Mesenchymal stem cell (in vitro differentiated cells and primary cell): ENCODE measurements at regions not wholly inside any gene's neighbourhood (a gene's known extent, or its start where the extent isn't known, plus 50 kb on each side); places are given as distances from the start of the nearest gene placed in this dataset.

Experiments used
- DNase-seq: peaks from one replicate; pipeline ENCODE4 v3.0.0-alpha.2; 2013
- H2AFZ ChIP-seq: one replicate; pipeline ENCODE4 v1.6.1; 2013; ENCODE audit warnings: low read depth, mild to moderate bottlenecking, control low read depth, inconsistent platforms, low read length, moderate library complexity
- H2AK5ac ChIP-seq: 2 replicates; pipeline ENCODE4 v1.6.1; 2013; ENCODE audit warnings: low read length, moderate library complexity, mild to moderate bottlenecking, inconsistent platforms; ENCODE audit not compliant: severe bottlenecking
- H2BK120ac ChIP-seq: one replicate; pipeline ENCODE4 v1.6.1; 2013; ENCODE audit warnings: low read depth, mild to moderate bottlenecking, inconsistent platforms, low read length, moderate library complexity
- H2BK12ac ChIP-seq, 2 experiments: one replicate each; pipeline ENCODE4 v1.6.1; 2013; ENCODE audit warnings: inconsistent platforms in 2 of 2, low read length in 2 of 2, mild to moderate bottlenecking in 2 of 2, moderate library complexity in 2 of 2, control low read depth in 1 of 2
- H2BK15ac ChIP-seq: one replicate; pipeline ENCODE4 v1.6.1; 2013; ENCODE audit warnings: mild to moderate bottlenecking, low read depth, inconsistent platforms; ENCODE audit not compliant: poor library complexity, severe bottlenecking
- H2BK5ac ChIP-seq: 2 replicates; pipeline ENCODE4 v1.6.1; 2013; ENCODE audit warnings: low read depth, mild to moderate bottlenecking, low read length, control low read depth, inconsistent platforms; ENCODE audit not compliant: poor library complexity, severe bottlenecking
- H3K14ac ChIP-seq, 2 experiments: one replicate each; pipeline ENCODE4 v1.6.1; 2013; ENCODE audit warnings: inconsistent platforms in 2 of 2, low read length in 2 of 2, control low read depth in 1 of 2, mild to moderate bottlenecking in 1 of 2, moderate library complexity in 1 of 2
- H3K18ac ChIP-seq, 2 experiments: one replicate each; pipeline ENCODE4 v1.6.1; 2013; ENCODE audit warnings: inconsistent platforms in 2 of 2, low read length in 2 of 2, control low read depth in 1 of 2, low read depth in 1 of 2, mild to moderate bottlenecking in 1 of 2
- H3K23ac ChIP-seq, 2 experiments: one replicate each; pipeline ENCODE4 v1.6.1; 2013; ENCODE audit warnings: inconsistent platforms in 2 of 2, low read length in 2 of 2, mild to moderate bottlenecking in 2 of 2, moderate library complexity in 2 of 2, control low read depth in 1 of 2
- H3K27ac ChIP-seq: 2 replicates; pipeline ENCODE4 v1.5.1; 2013; ENCODE audit warnings: mild to moderate bottlenecking, moderate library complexity, low read length, control low read depth, inconsistent platforms; ENCODE audit not compliant: poor library complexity, severe bottlenecking
- H3K27me3 ChIP-seq, 2 experiments: 2 replicates each; pipeline versions ENCODE4 v1.6.1 to v1.7.0; 2013; ENCODE audit warnings: low read length in 2 of 2, mild to moderate bottlenecking in 2 of 2, moderate library complexity in 2 of 2, control low read depth in 1 of 2, inconsistent platforms in 1 of 2; ENCODE audit not compliant: control insufficient read depth in 1 of 2, insufficient read depth in 1 of 2
- H3K36me3 ChIP-seq, 2 experiments: 2 replicates each; pipeline versions ENCODE4 v1.6.1 to v1.7.0; 2013; ENCODE audit warnings: low read length in 2 of 2, control low read depth in 1 of 2, inconsistent platforms in 1 of 2, low read depth in 1 of 2, mild to moderate bottlenecking in 1 of 2; ENCODE audit not compliant: insufficient read depth in 2 of 2, control insufficient read depth in 1 of 2
- H3K4ac ChIP-seq, 2 experiments: one replicate each; pipeline ENCODE4 v1.6.1; 2013; ENCODE audit warnings: inconsistent platforms in 2 of 2, low read length in 2 of 2, mild to moderate bottlenecking in 2 of 2, moderate library complexity in 2 of 2, control low read depth in 1 of 2, low read depth in 1 of 2
- H3K4me1 ChIP-seq: 2 replicates; pipeline ENCODE4 v1.6.1; 2013; ENCODE audit warnings: low read depth, low read length, control low read depth; ENCODE audit not compliant: control insufficient read depth, insufficient read depth
- H3K4me2 ChIP-seq: 2 replicates; pipeline ENCODE4 v1.6.1; 2013; ENCODE audit warnings: low read length, mild to moderate bottlenecking, inconsistent platforms; ENCODE audit not compliant: poor library complexity, severe bottlenecking
- H3K4me3 ChIP-seq, 2 experiments: 2 replicates each; pipeline versions ENCODE4 v1.5.1 to v1.7.0; 2013; ENCODE audit warnings: low read length in 2 of 2, mild to moderate bottlenecking in 2 of 2, control low read depth in 1 of 2, low read depth in 1 of 2; ENCODE audit not compliant: insufficient read depth in 1 of 2
- H3K79me1 ChIP-seq: replicated peaks from 2 replicates; pipeline ENCODE4 v1.6.1; 2013; ENCODE audit warnings: mild to moderate bottlenecking, control low read depth, low read length, inconsistent platforms; ENCODE audit not compliant: poor library complexity, severe bottlenecking
- H3K9ac ChIP-seq: 2 replicates; pipeline ENCODE4 v1.7.0; 2013; ENCODE audit warnings: mild to moderate bottlenecking, low read length, moderate library complexity
- H3K9me3 ChIP-seq: 2 replicates; pipeline ENCODE4 v1.7.0; 2013; ENCODE audit warnings: mild to moderate bottlenecking, low read length; ENCODE audit not compliant: control insufficient read depth
- H4K8ac ChIP-seq: one replicate; pipeline ENCODE4 v1.6.1; 2013; ENCODE audit warnings: inconsistent platforms, mild to moderate bottlenecking, low read length, moderate library complexity
- H4K91ac ChIP-seq: one replicate; pipeline ENCODE4 v1.6.1; 2013; ENCODE audit warnings: mild to moderate bottlenecking, low read length, inconsistent platforms
- WGBS: methylation state at CpG from one replicate; pipeline ENCODE4 v1.1.7; 2013; ENCODE audit warnings: mixed read lengths; 5-methylcytosine and 5-hydroxymethylcytosine counted together

GRCh38 chr17:5772720-5773119 is 188.4 kb upstream of the NLRP1 start:
- H2BK15ac ChIP-seq: no peak overlapping the region
- DNase-seq: peak; percentile 87
- H3K27me3 ChIP-seq: peaks cover 0 to 56% of the 10 kb centered on the region in 2 experiments
- H3K4me3 ChIP-seq: no peak overlapping the region
- no peaks in the 10 kb centered on the region for H3K79me1 ChIP-seq
- no peak overlapping the region for H3K9ac ChIP-seq
- H3K27ac ChIP-seq: no peak overlapping the region
- no peak overlapping the region for H2AFZ ChIP-seq
- no peak overlapping the region for H2BK5ac ChIP-seq
- no peak overlapping the region for H2AK5ac ChIP-seq
- peaks cover 18% of the 10 kb centered on the region for H3K4me1 ChIP-seq
- H3K4ac ChIP-seq: no peak overlapping the region
- no peak overlapping the region for H4K8ac ChIP-seq
- no peak overlapping the region for H4K91ac ChIP-seq
- H3K36me3 ChIP-seq: no peaks in the 10 kb centered on the region
- WGBS: 64% methylated on average over 13 of the region's 13 CpGs
- H2BK120ac ChIP-seq: no peak overlapping the region
- H3K4me2 ChIP-seq: no peak overlapping the region
- H3K18ac ChIP-seq: no peak overlapping the region
- H3K14ac ChIP-seq: no peak overlapping the region
- H2BK12ac ChIP-seq: no peak overlapping the region
- H3K23ac ChIP-seq: no peak overlapping the region
- no peaks in the 10 kb centered on the region for H3K9me3 ChIP-seq

DNA sequence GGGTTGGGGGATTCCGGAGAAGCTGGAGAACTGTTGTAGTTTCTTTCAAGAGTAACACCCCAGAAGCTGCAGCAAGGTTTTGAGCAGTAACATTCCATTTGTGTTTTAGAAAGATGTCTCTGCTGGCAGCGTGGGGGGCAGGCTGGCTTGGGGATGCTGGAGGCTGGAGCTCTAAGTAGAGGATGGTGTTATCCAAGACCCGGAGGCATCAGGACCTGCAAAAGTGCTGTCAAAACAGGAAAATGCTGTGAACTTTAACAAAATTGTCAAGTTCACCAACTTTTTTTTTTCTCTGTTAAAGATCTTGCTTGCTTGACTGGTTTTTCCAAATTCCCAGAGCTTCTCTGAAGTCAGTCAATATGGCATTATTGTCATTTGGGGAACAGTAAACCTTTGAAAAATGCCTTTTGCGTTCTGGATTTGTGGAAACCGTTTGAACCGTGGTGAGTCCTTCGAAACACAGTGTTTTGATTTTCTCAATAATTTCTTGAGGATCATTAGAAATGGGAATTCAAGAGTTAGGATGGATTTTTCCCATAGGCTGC is 189.6 kb upstream of the NLRP1 start:
- H3K79me1 ChIP-seq: no peaks in the 10 kb centered on the region
- no peak overlapping the region for H3K4me2 ChIP-seq
- no peak overlapping the region for H2BK5ac ChIP-seq
- peaks cover 18% of the 10 kb centered on the region for H3K4me1 ChIP-seq
- no peak overlapping the region for H3K18ac ChIP-seq
- H4K8ac ChIP-seq: no peak overlapping the region
- no peaks in the 10 kb centered on the region for H3K36me3 ChIP-seq
- no peak overlapping the region for H3K23ac ChIP-seq
- H2AK5ac ChIP-seq: no peak overlapping the region
- no peak overlapping the region for H3K27ac ChIP-seq
- no peak overlapping the region for H2AFZ ChIP-seq
- H3K4me3 ChIP-seq: no peak overlapping the region
- DNase-seq: no peak
- H4K91ac ChIP-seq: no peak overlapping the region
- peaks cover 0 to 59% of the 10 kb centered on the region in 2 experiments for H3K27me3 ChIP-seq
- no peak overlapping the region for H3K9ac ChIP-seq
- no peak overlapping the region for H3K14ac ChIP-seq
- H2BK15ac ChIP-seq: no peak overlapping the region
- whole genome bisulfite sequencing: 81% methylated on average over 7 of the region's 7 CpGs
- H2BK12ac ChIP-seq: no peak overlapping the region
- no peaks in the 10 kb centered on the region for H3K9me3 ChIP-seq
- H2BK120ac ChIP-seq: no peak overlapping the region
- H3K4ac ChIP-seq: no peak overlapping the region

DNA sequence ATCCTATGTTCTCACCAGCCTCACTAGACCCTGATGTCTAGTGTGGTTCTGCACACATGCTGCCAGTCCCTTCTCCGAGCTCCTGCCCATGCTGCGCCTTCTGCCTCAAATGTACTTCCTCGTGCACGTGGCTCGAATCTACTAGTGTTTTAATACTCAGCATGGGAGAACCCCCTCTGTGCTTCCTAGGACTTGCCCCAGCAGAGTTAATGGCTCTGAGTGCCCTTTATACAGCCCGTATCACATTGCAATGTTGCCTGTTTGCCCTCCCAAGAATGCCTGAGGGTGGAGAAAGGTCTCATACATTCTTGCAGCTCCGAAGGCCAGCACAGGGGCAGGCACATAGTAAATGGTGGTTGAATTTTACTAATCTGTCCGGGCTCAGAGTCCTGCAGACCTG is 190.8 kb upstream of the NLRP1 start:
- no peak overlapping the region for H2AK5ac ChIP-seq
- H2AFZ ChIP-seq: no peak overlapping the region
- no peak overlapping the region for H3K23ac ChIP-seq
- H3K9ac ChIP-seq: no peak overlapping the region
- no peak overlapping the region for H4K8ac ChIP-seq
- H3K4me1 ChIP-seq: peaks cover 11% of the 10 kb centered on the region
- no peaks in the 10 kb centered on the region for H3K36me3 ChIP-seq
- peak overlapping the region in 1 of 2 experiments; percentile 29 for H3K18ac ChIP-seq
- H3K14ac ChIP-seq: no peak overlapping the region
- H3K9me3 ChIP-seq: no peaks in the 10 kb centered on the region
- no peaks in the 10 kb centered on the region for H3K79me1 ChIP-seq
- H2BK120ac ChIP-seq: no peak overlapping the region
- H3K27ac ChIP-seq: no peak overlapping the region
- H2BK15ac ChIP-seq: no peak overlapping the region
- 84% methylated on average over 8 of the region's 8 CpGs for WGBS
- H3K27me3 ChIP-seq: peaks cover 0 to 48% of the 10 kb centered on the region in 2 experiments
- H2BK12ac ChIP-seq: peak overlapping the region in 1 of 2 experiments; percentile 47
- DNase-seq: no peak
- H4K91ac ChIP-seq: no peak overlapping the region
- no peak overlapping the region for H3K4me2 ChIP-seq
- no peak overlapping the region for H2BK5ac ChIP-seq
- H3K4me3 ChIP-seq: no peak overlapping the region
- H3K4ac ChIP-seq: no peak overlapping the region

DNA sequence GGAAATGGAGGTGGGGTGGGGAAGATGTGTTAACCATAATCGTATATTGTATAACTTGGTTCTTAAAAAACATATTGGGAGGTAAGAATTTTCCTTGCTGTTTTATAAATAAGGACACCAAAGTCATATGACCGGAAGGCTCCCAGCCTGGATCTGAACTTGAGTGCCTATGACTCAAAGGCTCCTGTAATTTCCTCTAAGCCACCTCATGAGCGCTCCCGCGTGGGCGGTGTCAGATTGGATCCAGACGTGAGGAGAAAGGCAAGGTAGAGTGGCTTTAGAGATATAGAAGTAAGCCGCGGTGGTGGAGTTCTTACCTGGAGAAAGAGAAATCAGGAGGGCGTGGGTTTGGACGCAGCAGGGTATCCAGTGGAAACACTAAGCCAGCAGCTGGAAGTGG is 196.2 kb upstream of the NLRP1 start:
- Histone ChIP-seq H3K14ac (no peak overlapping the region), H2BK120ac (no peak overlapping the region), H4K91ac (no peak overlapping the region), H2BK15ac (no peak overlapping the region), H3K36me3 (no peaks in the 10 kb centered on the region), H2BK12ac (peak overlapping the region in 1 of 2 experiments; percentile 16), H3K9me3 (peaks cover 19% of the 10 kb centered on the region), H3K27me3 (peaks cover 0 to 8% of the 10 kb centered on the region in 2 experiments), H3K23ac (no peak overlapping the region), H3K18ac (no peak overlapping the region), H3K4me1 (peaks cover 16% of the 10 kb centered on the region), H3K4ac (peak overlapping the region in 1 of 2 experiments; percentile 34), H2BK5ac (no peak overlapping the region), H3K4me2 (no peak overlapping the region), H3K9ac (no peak overlapping the region), H4K8ac (no peak overlapping the region), H2AFZ (peak overlapping the region; percentile 30), H3K4me3 (no peak overlapping the region), H2AK5ac (no peak overlapping the region), H3K79me1 (no peaks in the 10 kb centered on the region), H3K27ac (no peak overlapping the region)
- peak; percentile 77 for DNase-seq
- WGBS: 65% methylated on average over 11 of the region's 11 CpGs
